HFFc6 (cell line): ENCODE measurements at regions not wholly inside any gene's neighbourhood (a gene's known extent, or its start where the extent isn't known, plus 50 kb on each side); places are given as distances from the start of the nearest gene placed in this dataset.

Source experiments
- DNase-seq: peaks from one replicate; pipeline ENCODE4 v3.0.0-alpha.2; 2018
- H3K27ac Mint-ChIP-seq: 2 replicates; pipeline ENCODE4 v1.8.0; 2020; ENCODE audit warnings: mild to moderate bottlenecking, mixed read lengths
- H3K27me3 Mint-ChIP-seq: 2 replicates; pipeline ENCODE4 v1.8.0; 2021; ENCODE audit warnings: mild to moderate bottlenecking, moderate library complexity, mixed read lengths; ENCODE audit not compliant: insufficient read depth
- H3K36me3 Mint-ChIP-seq: 2 replicates; pipeline ENCODE4 v1.8.0; 2021; ENCODE audit warnings: low read depth, mixed read lengths
- H3K4me1 Mint-ChIP-seq: 2 replicates; pipeline ENCODE4 v1.8.0; 2020; ENCODE audit warnings: low read depth, mixed read lengths
- H3K4me3 Mint-ChIP-seq: 2 replicates; pipeline ENCODE4 v1.8.0; 2020; ENCODE audit warnings: mild to moderate bottlenecking, moderate library complexity, mixed read lengths
- H3K9me3 Mint-ChIP-seq: 2 replicates; pipeline ENCODE4 v1.8.0; 2020; ENCODE audit warnings: mild to moderate bottlenecking, mixed read lengths
- CTCF ChIP-seq: fragments of 200-600 bp; sonication (generic); IDR thresholded peaks from 2 replicates; pipeline ENCODE4 v1.5.0; 2021; ENCODE audit warnings: antibody characterized with exemption, mild to moderate bottlenecking

DNA sequence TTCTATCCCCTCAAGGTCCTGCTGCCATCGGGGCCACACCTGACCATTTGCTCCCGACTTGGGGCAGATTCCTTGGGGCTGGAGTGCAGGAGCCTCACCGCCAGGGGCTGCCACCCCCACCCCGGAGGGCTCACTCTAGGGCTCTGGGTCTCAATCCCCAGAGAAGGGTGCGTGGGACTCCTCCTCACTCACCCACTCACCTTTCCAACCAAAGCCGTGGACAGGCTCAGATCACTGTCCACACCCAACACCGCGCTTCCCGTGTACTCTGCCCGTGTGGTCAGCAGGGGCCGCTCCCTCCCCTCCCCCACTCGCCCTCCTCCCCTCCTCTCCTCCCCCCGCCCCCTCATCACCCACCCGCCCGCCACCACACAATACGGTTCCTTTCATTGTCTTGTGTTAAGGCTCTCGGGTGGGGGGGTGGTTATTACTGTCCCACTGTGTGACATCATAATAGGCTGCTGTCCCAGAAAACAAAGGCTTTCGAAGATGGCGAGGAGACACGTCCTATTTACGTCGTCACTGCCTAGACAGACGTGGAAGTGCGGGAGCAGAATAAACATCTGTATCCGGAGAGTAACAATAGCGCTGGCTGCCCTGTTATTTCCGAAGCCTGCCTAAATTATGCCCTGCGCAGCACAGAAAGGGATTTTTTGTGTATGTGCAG is 85.8 kb downstream of the YTHDF1 start:
- DNase-seq = no peak
- Mint-ChIP-seq H3K27ac (no peak overlapping the region), H3K4me1 (no peaks in the 10 kb centered on the region), H3K27me3 (peaks cover 27% of the 10 kb centered on the region), H3K9me3 (no peaks in the 10 kb centered on the region), H3K4me3 (no peak overlapping the region), H3K36me3 (no peaks in the 10 kb centered on the region)
- no peak for TF ChIP-seq CTCF

DNA sequence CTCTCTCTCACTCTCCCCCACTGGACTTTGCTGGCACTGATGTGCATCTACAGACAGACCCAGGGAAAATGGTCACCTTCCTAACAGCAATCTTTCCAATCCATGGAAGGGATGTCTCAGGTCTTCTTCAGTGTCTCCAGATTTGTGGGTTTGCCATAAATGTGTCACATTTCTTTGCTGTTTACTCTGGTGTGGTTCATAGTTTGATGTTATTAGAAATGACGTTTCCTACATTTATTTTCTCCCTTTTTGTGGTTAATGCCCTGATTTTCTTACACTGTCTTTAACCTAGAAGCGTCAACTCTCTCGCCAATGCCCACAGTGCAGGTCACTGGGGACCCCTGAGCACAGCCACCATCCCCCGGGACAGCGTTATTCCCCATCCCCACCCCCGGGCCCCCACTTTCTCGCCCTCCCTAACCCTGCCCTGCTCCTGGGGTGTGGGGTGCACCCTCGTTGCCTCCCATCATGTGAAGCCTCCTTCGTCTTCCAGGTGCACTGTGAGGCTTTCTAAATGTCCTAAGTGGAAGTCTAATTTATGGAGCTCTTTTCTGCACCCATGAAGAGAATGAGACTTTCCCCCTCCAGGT is 86.5 kb downstream of the YTHDF1 start:
- no peak for DNase-seq
- Mint-ChIP-seq H3K4me1 (peaks cover 5% of the 10 kb centered on the region; the same call in 1 of the 2 replicates), H3K27ac (no peak overlapping the region), H3K27me3 (peaks cover 32% of the 10 kb centered on the region), H3K9me3 (no peaks in the 10 kb centered on the region), H3K4me3 (no peak overlapping the region), H3K36me3 (no peaks in the 10 kb centered on the region)
- TF ChIP-seq CTCF = no peak

- Mint-ChIP-seq H3K27ac (no peak overlapping the region), H3K27me3 (peaks cover 32% of the 10 kb centered on the region), H3K4me3 (no peak overlapping the region), H3K9me3 (no peaks in the 10 kb centered on the region), H3K4me1 (peaks cover 10% of the 10 kb centered on the region; the same call in 1 of the 2 replicates), H3K36me3 (no peaks in the 10 kb centered on the region)
- TF ChIP-seq CTCF = no peak
- no peak for DNase-seq
Measured at GRCh38 chr20:63128956-63129355, 87.0 kb downstream of the YTHDF1 start.

DNA sequence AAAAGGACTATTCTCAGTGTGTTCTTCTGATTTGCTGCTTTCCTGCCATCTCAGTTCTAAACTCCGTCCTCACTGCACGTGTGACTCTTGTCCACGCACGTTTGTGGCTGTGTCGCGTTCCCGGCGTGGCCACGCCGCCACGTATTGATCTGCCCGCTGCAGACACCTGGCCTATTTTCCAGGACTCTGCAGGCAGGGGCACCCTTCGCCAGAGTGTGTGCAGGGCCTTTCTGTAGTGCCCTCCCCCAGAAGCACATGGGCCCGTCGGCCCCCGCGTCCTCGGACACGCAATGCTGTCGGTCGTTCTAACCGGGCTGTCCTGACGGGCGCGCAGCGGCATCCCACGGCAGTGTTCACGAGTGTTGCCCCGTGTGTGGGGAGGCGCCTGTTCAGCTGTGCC is 87.6 kb downstream of the YTHDF1 start:
- no peaks in the 10 kb centered on the region for H3K9me3 Mint-ChIP-seq
- no peak overlapping the region for H3K4me3 Mint-ChIP-seq
- H3K27ac Mint-ChIP-seq = no peak overlapping the region
- no peak for TF ChIP-seq CTCF
- H3K36me3 Mint-ChIP-seq = no peaks in the 10 kb centered on the region
- no peak for DNase-seq
- peaks cover 32% of the 10 kb centered on the region for H3K27me3 Mint-ChIP-seq
- H3K4me1 Mint-ChIP-seq = peaks cover 11% of the 10 kb centered on the region; the same call in 1 of the 2 replicates

GRCh38 chr20:63127700-63128364 is 88.1 kb downstream of the YTHDF1 start:
- Mint-ChIP-seq H3K27me3 (peaks cover 32% of the 10 kb centered on the region), H3K27ac (no peak overlapping the region), H3K4me1 (peaks cover 11% of the 10 kb centered on the region; the same call in 1 of the 2 replicates), H3K4me3 (no peak overlapping the region), H3K36me3 (no peaks in the 10 kb centered on the region), H3K9me3 (no peaks in the 10 kb centered on the region)
- TF ChIP-seq CTCF = no peak
- no peak for DNase-seq
